ENCODE measurements at regions not wholly inside any gene's neighbourhood (a gene's known extent, or its start where the extent isn't known, plus 50 kb on each side); places are given as distances from the start of the nearest gene placed in this dataset.

DNA sequence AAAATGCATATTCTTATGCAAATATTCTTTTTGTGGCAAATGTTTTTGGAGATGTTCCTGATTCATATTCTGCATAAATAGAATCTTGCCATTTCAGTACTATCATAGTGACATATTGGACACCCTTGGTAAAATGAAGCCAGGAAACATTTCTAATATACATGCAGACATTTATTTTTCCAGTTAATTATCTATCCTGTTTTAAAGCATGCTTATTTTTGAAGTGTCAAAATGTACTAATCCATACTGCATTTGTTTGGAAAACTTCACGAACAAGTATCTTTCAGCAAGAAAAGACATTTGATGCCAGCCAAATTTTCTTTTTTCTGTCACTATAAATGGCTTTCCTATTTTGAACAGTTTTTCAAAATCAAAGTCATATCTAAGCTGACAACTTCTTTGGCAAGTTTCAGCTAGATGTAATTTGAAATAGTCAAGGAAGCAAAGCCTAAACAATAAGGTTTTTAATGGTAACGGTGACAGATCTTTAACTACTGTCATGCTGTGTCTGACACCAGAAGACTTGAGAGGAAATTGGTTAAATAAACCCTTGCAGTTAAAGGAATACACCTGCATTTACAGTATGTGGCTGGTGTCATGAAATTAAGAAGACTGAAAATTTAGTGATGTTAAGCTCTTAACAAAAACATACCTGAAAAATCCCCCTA is 284.3 kb downstream of the TLE1 start:
- Mint-ChIP-seq H3K4me1 (ENCODE audit: insufficient read depth, unreplicated experiment) (no peaks in the 10 kb centered on the region), H3K27me3 (ENCODE audit: insufficient read depth, unreplicated experiment) (no peaks in the 10 kb centered on the region), H3K4me3 (ENCODE audit: unreplicated experiment) (no peak overlapping the region), H3K27ac (ENCODE audit: low read depth, unreplicated experiment) (no peak overlapping the region), H3K9me3 (ENCODE audit: unreplicated experiment) (no peaks in the 10 kb centered on the region), H3K36me3 (ENCODE audit: insufficient read depth, unreplicated experiment) (peaks cover 12% of the 10 kb centered on the region)
- no TSS peak for BruUV-seq (replicated peaks)
- intact Hi-C loops (cut with micrococcal nuclease): no loop called here
- ChIA-PET CTCF (interaction anchor here (0.5 to 0.6 kb wide), 3 partner anchors 105 to 426 kb away, joined by 3 read pairs; no protein-coding TSS in a partner anchor), POLR2A (interaction anchor here (0.9 kb wide), 1 partner anchor 15 kb away, joined by 3 read pairs; no protein-coding TSS in a partner anchor)
- no peak for DNase-seq (ENCODE audit: unreplicated experiment)
- TF ChIP-seq, protein P1, sequence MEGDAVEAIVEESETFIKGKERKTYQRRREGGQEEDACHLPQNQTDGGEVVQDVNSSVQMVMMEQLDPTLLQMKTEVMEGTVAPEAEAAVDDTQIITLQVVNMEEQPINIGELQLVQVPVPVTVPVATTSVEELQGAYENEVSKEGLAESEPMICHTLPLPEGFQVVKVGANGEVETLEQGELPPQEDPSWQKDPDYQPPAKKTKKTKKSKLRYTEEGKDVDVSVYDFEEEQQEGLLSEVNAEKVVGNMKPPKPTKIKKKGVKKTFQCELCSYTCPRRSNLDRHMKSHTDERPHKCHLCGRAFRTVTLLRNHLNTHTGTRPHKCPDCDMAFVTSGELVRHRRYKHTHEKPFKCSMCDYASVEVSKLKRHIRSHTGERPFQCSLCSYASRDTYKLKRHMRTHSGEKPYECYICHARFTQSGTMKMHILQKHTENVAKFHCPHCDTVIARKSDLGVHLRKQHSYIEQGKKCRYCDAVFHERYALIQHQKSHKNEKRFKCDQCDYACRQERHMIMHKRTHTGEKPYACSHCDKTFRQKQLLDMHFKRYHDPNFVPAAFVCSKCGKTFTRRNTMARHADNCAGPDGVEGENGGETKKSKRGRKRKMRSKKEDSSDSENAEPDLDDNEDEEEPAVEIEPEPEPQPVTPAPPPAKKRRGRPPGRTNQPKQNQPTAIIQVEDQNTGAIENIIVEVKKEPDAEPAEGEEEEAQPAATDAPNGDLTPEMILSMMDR (IDR thresholded peaks at IDR 0.05; ENCODE audit: unreplicated experiment): no peak

DNA sequence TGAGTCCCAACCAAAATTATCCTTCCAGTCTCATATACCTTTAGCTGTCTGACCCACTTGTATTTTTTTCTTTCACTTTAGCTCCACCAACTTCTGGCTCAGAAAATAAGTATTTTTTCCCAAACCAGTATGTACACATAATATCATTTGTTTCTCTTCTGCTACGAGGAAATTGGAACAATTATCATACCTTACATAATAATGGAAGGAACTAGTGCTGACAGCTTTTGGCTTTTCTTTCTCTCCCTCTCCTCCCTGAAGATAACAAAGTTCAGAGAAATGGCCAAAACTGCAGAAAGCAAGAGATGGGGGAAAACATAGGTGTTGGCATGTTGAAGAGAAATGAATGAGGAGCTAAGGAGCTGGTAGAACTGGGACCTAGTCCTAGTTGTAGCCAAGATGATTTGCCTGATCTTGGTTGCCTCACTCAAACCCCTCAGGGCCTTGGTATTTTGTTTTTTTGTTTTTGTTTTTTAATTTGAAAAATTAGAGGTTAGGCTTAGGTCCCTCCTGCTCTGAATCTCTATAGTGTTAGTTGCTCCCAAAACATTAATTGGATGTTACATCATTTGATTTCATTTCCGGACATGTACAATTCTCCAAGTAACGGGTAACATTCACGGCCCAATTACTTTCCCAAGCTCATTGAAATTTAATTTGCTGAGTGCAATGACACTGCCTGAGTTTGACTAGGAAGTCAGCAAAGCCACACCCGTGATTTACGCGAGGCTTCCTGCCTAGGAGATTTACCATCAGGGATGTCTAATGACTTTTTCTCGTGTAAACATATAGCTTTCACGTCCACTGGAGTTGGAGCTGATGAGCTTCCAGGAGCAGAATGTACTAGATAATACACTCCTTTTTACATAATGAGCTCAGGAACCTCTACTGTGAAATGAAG is 291.6 kb downstream of the TLE1 start:
- no TSS peak for BruUV-seq (replicated peaks)
- peaks cover 6% of the 10 kb centered on the region for H3K36me3 Mint-ChIP-seq (ENCODE audit: insufficient read depth, unreplicated experiment)
- TF ChIP-seq, protein P1 (IDR thresholded peaks at IDR 0.05; ENCODE audit: unreplicated experiment): no peak
- DNase-seq (ENCODE audit: unreplicated experiment): no peak
- no peaks in the 10 kb centered on the region for H3K9me3 Mint-ChIP-seq (ENCODE audit: unreplicated experiment)
- no peak overlapping the region for H3K4me3 Mint-ChIP-seq (ENCODE audit: unreplicated experiment)
- H3K4me1 Mint-ChIP-seq (ENCODE audit: insufficient read depth, unreplicated experiment): no peaks in the 10 kb centered on the region
- ChIA-PET POLR2A (no interaction called here), CTCF (interaction anchor here (0.6 to 0.9 kb wide), 3 partner anchors 36 to 1222 kb away, joined by 3 to 4 read pairs (median 4); no protein-coding TSS in a partner anchor)
- H3K27me3 Mint-ChIP-seq (ENCODE audit: insufficient read depth, unreplicated experiment): no peaks in the 10 kb centered on the region
- H3K27ac Mint-ChIP-seq (ENCODE audit: low read depth, unreplicated experiment): no peak overlapping the region
- intact Hi-C loops (cut with micrococcal nuclease): no loop called here

DNA sequence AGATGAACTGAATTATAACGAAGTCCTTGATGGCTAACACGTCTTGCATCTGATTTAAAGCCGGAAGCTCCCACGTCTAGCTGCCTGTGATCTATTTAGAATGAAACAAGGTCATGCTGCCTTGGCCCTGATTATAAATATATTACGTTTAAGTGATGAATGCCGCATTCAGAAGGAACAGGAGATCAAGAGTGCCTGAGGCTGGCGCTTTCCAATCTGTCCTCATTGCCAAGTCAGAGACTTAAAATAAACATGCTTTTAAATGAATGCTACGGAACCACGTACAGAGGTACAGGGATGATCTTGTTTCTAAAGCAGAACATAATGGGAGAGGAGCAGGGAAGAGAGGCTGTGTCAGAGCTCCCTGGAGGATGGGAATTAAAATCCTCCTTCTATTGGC is 292.8 kb downstream of the TLE1 start:
- H3K4me1 Mint-ChIP-seq (ENCODE audit: insufficient read depth, unreplicated experiment): no peaks in the 10 kb centered on the region
- ChIA-PET CTCF (no interaction called here), POLR2A (no interaction called here)
- BruUV-seq (replicated peaks): no TSS peak
- H3K36me3 Mint-ChIP-seq (ENCODE audit: insufficient read depth, unreplicated experiment): peaks cover 5% of the 10 kb centered on the region
- no peaks in the 10 kb centered on the region for H3K9me3 Mint-ChIP-seq (ENCODE audit: unreplicated experiment)
- no peak for DNase-seq (ENCODE audit: unreplicated experiment)
- H3K27me3 Mint-ChIP-seq (ENCODE audit: insufficient read depth, unreplicated experiment): no peaks in the 10 kb centered on the region
- TF ChIP-seq, protein P1 (IDR thresholded peaks at IDR 0.05; ENCODE audit: unreplicated experiment): no peak
- intact Hi-C loops (cut with micrococcal nuclease): no loop called here
- no peak overlapping the region for H3K27ac Mint-ChIP-seq (ENCODE audit: low read depth, unreplicated experiment)
- no peak overlapping the region for H3K4me3 Mint-ChIP-seq (ENCODE audit: unreplicated experiment)

DNA sequence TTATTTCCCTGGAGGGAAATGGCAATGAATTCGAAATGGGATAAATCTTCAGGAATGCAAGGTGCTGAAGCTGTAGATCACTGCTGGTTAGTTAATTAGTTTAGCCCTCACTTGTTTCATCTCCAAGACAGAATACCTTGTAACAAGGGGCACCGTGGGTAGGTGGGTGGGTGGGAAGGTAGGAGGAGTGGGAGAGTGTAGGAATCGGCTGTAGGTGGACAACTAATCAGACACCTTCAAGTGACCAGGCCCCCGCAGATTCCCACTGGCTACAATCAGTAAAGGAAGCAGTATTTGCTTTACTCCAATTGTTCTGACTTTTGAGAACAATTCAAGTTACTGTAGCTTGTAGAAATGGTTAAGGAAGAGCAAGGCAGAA is 293.7 kb downstream of the TLE1 start:
- TF ChIP-seq, protein P1 (IDR thresholded peaks at IDR 0.05; ENCODE audit: unreplicated experiment): no peak
- peaks cover 7% of the 10 kb centered on the region for H3K4me1 Mint-ChIP-seq (ENCODE audit: insufficient read depth, unreplicated experiment)
- no peak overlapping the region for H3K4me3 Mint-ChIP-seq (ENCODE audit: unreplicated experiment)
- H3K36me3 Mint-ChIP-seq (ENCODE audit: insufficient read depth, unreplicated experiment): no peaks in the 10 kb centered on the region
- ChIA-PET POLR2A (interaction anchor here (0.7 kb wide), 1 partner anchor 538 kb away, joined by 3 read pairs; no protein-coding TSS in a partner anchor), CTCF (interaction anchor here (1.0 kb wide), 1 partner anchor 9 kb away, joined by 3 read pairs; no protein-coding TSS in a partner anchor)
- no TSS peak for BruUV-seq (replicated peaks)
- H3K27ac Mint-ChIP-seq (ENCODE audit: low read depth, unreplicated experiment): no peak overlapping the region
- no peaks in the 10 kb centered on the region for H3K27me3 Mint-ChIP-seq (ENCODE audit: insufficient read depth, unreplicated experiment)
- no peak for DNase-seq (ENCODE audit: unreplicated experiment)
- no peaks in the 10 kb centered on the region for H3K9me3 Mint-ChIP-seq (ENCODE audit: unreplicated experiment)
- intact Hi-C loops (cut with micrococcal nuclease): no loop called here

All from MCF 10A (cell line).